GM20431 (cell line): ENCODE measurements at regions not wholly inside any gene's neighbourhood (a gene's known extent, or its start where the extent isn't known, plus 50 kb on each side); places are given as distances from the start of the nearest gene placed in this dataset.

Experiments used
- in situ Hi-C: fragments of 300-500 bp; cut with MseI, MboI; formaldehyde crosslinking; loops from one replicate; pipeline ENCODE4 v1.15.0; 2020; ENCODE audit warnings: low sequenced_read_pairs; ENCODE audit not compliant: unreplicated experiment

GRCh38 chr13:64066711-64067110 is 2651.1 kb upstream of the PCDH20 start:
- in situ Hi-C loops: no loop called here

- in situ Hi-C loops: no loop called here
Measured at GRCh38 chr13:64061649-64062048, 2646.0 kb upstream of the PCDH20 start.

GRCh38 chr13:64057372-64058020 is 2641.8 kb upstream of the PCDH20 start:
- in situ Hi-C loops: no loop called here

GRCh38 chr13:64054321-64054720 is 2638.7 kb upstream of the PCDH20 start:
- in situ Hi-C loops: no loop called here

- in situ Hi-C loops: no loop called here
Measured at GRCh38 chr13:64052521-64052920, 2636.9 kb upstream of the PCDH20 start.

- in situ Hi-C loops: no loop called here
Measured at GRCh38 chr13:64051278-64051677, 2635.6 kb upstream of the PCDH20 start.

- in situ Hi-C loops: no loop called here
Measured at GRCh38 chr13:64041296-64041695, 2625.6 kb upstream of the PCDH20 start.

- in situ Hi-C loops: no loop called here
Measured at GRCh38 chr13:64033921-64034320, 2618.3 kb upstream of the PCDH20 start.

GRCh38 chr13:64029343-64030093 is 2613.9 kb upstream of the PCDH20 start:
- in situ Hi-C loops: no loop called here

GRCh38 chr13:64028551-64028950 is 2612.9 kb upstream of the PCDH20 start:
- in situ Hi-C loops: no loop called here

GRCh38 chr13:64020126-64020525 is 2604.5 kb upstream of the PCDH20 start:
- in situ Hi-C loops: no loop called here

GRCh38 chr13:64007339-64007738 is 2591.7 kb upstream of the PCDH20 start:
- in situ Hi-C loops: no loop called here

GRCh38 chr13:64000321-64000720 is 2584.7 kb upstream of the PCDH20 start:
- in situ Hi-C loops: no loop called here

- in situ Hi-C loops: no loop called here
Measured at GRCh38 chr13:63999614-64000305, 2584.1 kb upstream of the PCDH20 start.

GRCh38 chr13:63983366-63983765 is 2567.7 kb upstream of the PCDH20 start:
- in situ Hi-C loops: no loop called here

- in situ Hi-C loops: no loop called here
Measured at GRCh38 chr13:63979951-63980350, 2564.3 kb upstream of the PCDH20 start.

- in situ Hi-C loops: no loop called here
Measured at GRCh38 chr13:63972328-63972727, 2556.7 kb upstream of the PCDH20 start.

GRCh38 chr13:63954683-63955082 is 2539.0 kb upstream of the PCDH20 start:
- in situ Hi-C loops: no loop called here

- in situ Hi-C loops: no loop called here
Measured at GRCh38 chr13:63948045-63948444, 2532.4 kb upstream of the PCDH20 start.

GRCh38 chr13:63944911-63945310 is 2529.3 kb upstream of the PCDH20 start:
- in situ Hi-C loops: no loop called here

GRCh38 chr13:63942372-63942771 is 2526.7 kb upstream of the PCDH20 start:
- in situ Hi-C loops: no loop called here
